H9 (cell line): ENCODE measurements at regions not wholly inside any gene's neighbourhood (a gene's known extent, or its start where the extent isn't known, plus 50 kb on each side); places are given as distances from the start of the nearest gene placed in this dataset.

ENCODE experiments used
- DNase-seq: peaks from one replicate; pipeline ENCODE4 v3.0.0-alpha.2; 2017
- H2AFZ ChIP-seq: one replicate; pipeline ENCODE4 v1.6.1; 2013; ENCODE audit warnings: mild to moderate bottlenecking, low read length, control low read depth, moderate library complexity
- H2AK5ac ChIP-seq: 2 replicates; pipeline ENCODE4 v1.6.1; 2013; ENCODE audit warnings: low read length, control low read depth, mixed read lengths; ENCODE audit not compliant: insufficient read length
- H2BK120ac ChIP-seq: one replicate; pipeline ENCODE4 v1.6.1; 2013; ENCODE audit warnings: low read depth, mild to moderate bottlenecking, low read length, control low read depth, inconsistent platforms; ENCODE audit not compliant: poor library complexity, severe bottlenecking
- H2BK12ac ChIP-seq: 2 replicates; pipeline ENCODE4 v1.6.1; 2013; ENCODE audit warnings: low read length, control low read depth, mixed read lengths, low read depth; ENCODE audit not compliant: insufficient read length
- H2BK15ac ChIP-seq: 2 replicates; pipeline ENCODE4 v1.6.1; 2013; ENCODE audit warnings: low read depth, low read length, control low read depth
- H2BK20ac ChIP-seq: one replicate; pipeline ENCODE4 v1.6.1; 2013; ENCODE audit warnings: low read depth, mild to moderate bottlenecking, low read length, control low read depth, inconsistent platforms; ENCODE audit not compliant: poor library complexity, severe bottlenecking
- H2BK5ac ChIP-seq: 2 replicates; pipeline ENCODE4 v1.6.1; 2013; ENCODE audit warnings: low read length, control low read depth, mixed read lengths; ENCODE audit not compliant: insufficient read length
- H3K14ac ChIP-seq: 2 replicates; pipeline ENCODE4 v1.6.1; 2013; ENCODE audit warnings: low read length, control low read depth; ENCODE audit not compliant: insufficient read depth
- H3K18ac ChIP-seq: 2 replicates; pipeline ENCODE4 v1.6.1; 2013; ENCODE audit warnings: low read depth, mild to moderate bottlenecking, mixed read lengths, low read length, control low read depth; ENCODE audit not compliant: insufficient read length
- H3K23ac ChIP-seq: 2 replicates; pipeline ENCODE4 v1.6.1; 2013; ENCODE audit warnings: low read length, control low read depth, mixed read lengths, low read depth; ENCODE audit not compliant: insufficient read length
- H3K23me2 ChIP-seq: 2 replicates; pipeline ENCODE4 v1.6.1; 2013; ENCODE audit warnings: low read depth, mild to moderate bottlenecking, mixed read lengths, low read length, control low read depth; ENCODE audit not compliant: insufficient read length, poor library complexity, severe bottlenecking
- H3K27ac ChIP-seq: 2 replicates; pipeline ENCODE4 v1.5.1; 2013; ENCODE audit warnings: low read length, control low read depth, mixed read lengths, low read depth; ENCODE audit not compliant: insufficient read length
- H3K27me3 ChIP-seq: 2 replicates; pipeline ENCODE4 v1.6.1; 2013; ENCODE audit warnings: low read length, control low read depth, inconsistent platforms; ENCODE audit not compliant: insufficient read depth
- H3K4ac ChIP-seq: 2 replicates; pipeline ENCODE4 v1.6.1; 2013; ENCODE audit warnings: low read depth, mild to moderate bottlenecking, control low read depth, inconsistent platforms, low read length, moderate library complexity
- H3K4me1 ChIP-seq: 2 replicates; pipeline ENCODE4 v1.6.1; 2013; ENCODE audit warnings: low read length, control low read depth, inconsistent platforms; ENCODE audit not compliant: insufficient read depth
- H3K4me2 ChIP-seq: 2 replicates; pipeline ENCODE4 v1.6.1; 2013; ENCODE audit warnings: low read length, control low read depth, mixed read lengths; ENCODE audit not compliant: insufficient read length, insufficient read depth
- H3K56ac ChIP-seq: 2 replicates; pipeline ENCODE4 v1.6.1; 2013; ENCODE audit warnings: low read depth, mild to moderate bottlenecking, mixed read lengths, low read length, control low read depth; ENCODE audit not compliant: insufficient read length
- H3K79me1 ChIP-seq: 2 replicates; pipeline ENCODE4 v1.6.1; 2013; ENCODE audit warnings: low read depth, mild to moderate bottlenecking, moderate library complexity, low read length, control low read depth, inconsistent platforms; ENCODE audit not compliant: insufficient read depth, poor library complexity, severe bottlenecking
- H3K79me2 ChIP-seq: 2 replicates; pipeline ENCODE4 v1.6.1; 2013; ENCODE audit warnings: low read length, control low read depth, inconsistent platforms; ENCODE audit not compliant: insufficient read depth
- H3K9ac ChIP-seq: 2 replicates; pipeline ENCODE4 v1.6.1; 2013; ENCODE audit warnings: low read length, control low read depth, mixed read lengths; ENCODE audit not compliant: insufficient read length; ENCODE audit errors: extremely low read depth
- H3K9me3 ChIP-seq: one replicate; pipeline ENCODE4 v1.6.1; 2013; ENCODE audit warnings: low read depth, low read length, inconsistent platforms; ENCODE audit not compliant: control insufficient read depth
- H3T11ph ChIP-seq: one replicate; pipeline ENCODE4 v1.6.1; 2013; ENCODE audit warnings: mild to moderate bottlenecking, low read length, control low read depth, inconsistent platforms
- H4K20me1 ChIP-seq: one replicate; pipeline ENCODE4 v1.6.1; 2013; ENCODE audit not compliant: control insufficient read depth, insufficient read length, insufficient read depth
- H4K5ac ChIP-seq: 2 replicates; pipeline ENCODE4 v1.6.1; 2013; ENCODE audit warnings: low read depth, mild to moderate bottlenecking, mixed read lengths, low read length, control low read depth; ENCODE audit not compliant: insufficient read length
- H4K8ac ChIP-seq: replicated peaks from 2 replicates; pipeline ENCODE4 v1.6.1; 2013; ENCODE audit warnings: low read length, control low read depth, mixed read lengths, low read depth; ENCODE audit not compliant: insufficient read length
- H4K91ac ChIP-seq: 2 replicates; pipeline ENCODE4 v1.6.1; 2013; ENCODE audit warnings: low read depth, mild to moderate bottlenecking, moderate library complexity, mixed read lengths, low read length, control low read depth; ENCODE audit not compliant: insufficient read length
- H3K27ac Mint-ChIP-seq, 3 experiments: 2 replicates in 2 of 3; 3 replicates in 1 of 3; pipeline ENCODE4 v1.8.0; 2020 to 2021; ENCODE audit warnings: mixed read lengths in 3 of 3, mild to moderate bottlenecking in 1 of 3, moderate library complexity in 1 of 3
- H3K27me3 Mint-ChIP-seq: 2 replicates; pipeline ENCODE4 v1.8.0; 2021; ENCODE audit warnings: low read depth, mild to moderate bottlenecking, moderate library complexity, mixed read lengths
- H3K36me3 Mint-ChIP-seq, 3 experiments: 2 replicates in 2 of 3; 3 replicates in 1 of 3; pipeline ENCODE4 v1.8.0; 2020 to 2021; ENCODE audit warnings: low read depth in 3 of 3, mixed read lengths in 3 of 3; ENCODE audit not compliant: insufficient read depth in 1 of 3
- H3K4me1 Mint-ChIP-seq, 2 experiments: 2 replicates each; pipeline ENCODE4 v1.8.0; 2020; ENCODE audit warnings: mixed read lengths in 2 of 2
- H3K4me3 Mint-ChIP-seq, 2 experiments: 2 replicates in 1 of 2; 3 replicates in 1 of 2; pipeline ENCODE4 v1.8.0; 2020 to 2021; ENCODE audit warnings: mild to moderate bottlenecking in 2 of 2, mixed read lengths in 2 of 2, moderate library complexity in 1 of 2
- H3K9me3 Mint-ChIP-seq, 2 experiments: 2 replicates in 1 of 2; 3 replicates in 1 of 2; pipeline ENCODE4 v1.8.0; 2020; ENCODE audit warnings: mild to moderate bottlenecking in 2 of 2, mixed read lengths in 2 of 2, moderate library complexity in 1 of 2
- CTCF ChIP-seq: fragments of 200-600 bp; sonication (generic); conservative IDR thresholded peaks from 3 replicates; pipeline ENCODE4 v1.8.0; 2021; ENCODE audit warnings: antibody characterized with exemption, mild to moderate bottlenecking
- WGBS: extraction: QIAGEN DNeasy Blood & Tissue Kit; methylation state at CpG from one replicate; pipeline ENCODE4 v1.1.7; 2013; ENCODE audit warnings: missing lambda C conversion rate, low lambda C conversion rate, mixed read lengths; ENCODE audit not compliant: insufficient read length; ENCODE audit errors: extremely low coverage; 5-methylcytosine and 5-hydroxymethylcytosine counted together

- H2BK12ac ChIP-seq: no peak overlapping the region
- H3K4ac ChIP-seq: no peak overlapping the region
- H3K56ac ChIP-seq: no peak overlapping the region
- Mint-ChIP-seq H3K27ac (no peak overlapping the region), H3K9me3 (no peaks in the 10 kb centered on the region), H3K27me3 (0 out of 2 replicates have a peak, but pooled peaks cover 3% of the 10 kb centered on the region), H3K36me3 (no peaks in the 10 kb centered on the region; a peak in 1 of 7 replicates), H3K4me1 (peaks cover 19 to 21% of the 10 kb centered on the region in 2 experiments), H3K4me3 (no peak overlapping the region; a peak in 1 of 5 replicates)
- no peaks in the 10 kb centered on the region for H3K9me3 ChIP-seq
- H2AFZ ChIP-seq: no peak overlapping the region
- no peaks in the 10 kb centered on the region for H4K20me1 ChIP-seq
- no peak for DNase-seq
- no peak overlapping the region for H3K4me2 ChIP-seq
- no peak overlapping the region for H2BK15ac ChIP-seq
- no peak overlapping the region for H4K5ac ChIP-seq
- H2BK120ac ChIP-seq: no peak overlapping the region
- H3K14ac ChIP-seq: no peak overlapping the region
- no peak overlapping the region for H2BK5ac ChIP-seq
- H3K23me2 ChIP-seq: no peaks in the 10 kb centered on the region
- no peak overlapping the region for H3T11ph ChIP-seq
- TF ChIP-seq CTCF: no peak
- H3K27me3 ChIP-seq: no peaks in the 10 kb centered on the region
- no peak overlapping the region for H2BK20ac ChIP-seq
- no peaks in the 10 kb centered on the region for H3K4me1 ChIP-seq
- no peak overlapping the region for H3K9ac ChIP-seq
- H2AK5ac ChIP-seq: no peak overlapping the region
- H3K18ac ChIP-seq: no peak overlapping the region
- whole genome bisulfite sequencing: no CpG with 5 or more reads among the region's 1 CpG
- H4K91ac ChIP-seq: no peak overlapping the region
- H3K79me1 ChIP-seq: no peaks in the 10 kb centered on the region
- no peaks in the 10 kb centered on the region for H3K79me2 ChIP-seq
- no peak overlapping the region for H3K27ac ChIP-seq
- H3K23ac ChIP-seq: no peak overlapping the region
- H4K8ac ChIP-seq: no peak overlapping the region
These were observed 707.3 kb upstream of the IGFBP3 start for GRCh38 chr7:46628389-46628788.
